Neural progenitor cell (in vitro differentiated cells): ENCODE measurements at regions not wholly inside any gene's neighbourhood (a gene's known extent, or its start where the extent isn't known, plus 50 kb on each side); places are given as distances from the start of the nearest gene placed in this dataset.
A peak's percentile ranks its signal among the peaks of the same experiment; 100 is the strongest.

Experiments used
- DNase-seq: peaks from one replicate; pipeline ENCODE4 v3.0.0-alpha.2; 2016; ENCODE audit warnings: low spot score
- H2AFZ ChIP-seq: fragments of 200-600 bp; sonication (generic); replicated peaks from 2 replicates; pipeline ENCODE4 v1.6.1; 2016; ENCODE audit warnings: antibody characterized with exemption
- H3F3A ChIP-seq: fragments of 200-600 bp; sonication (generic); 2 replicates; pipeline ENCODE4 v1.6.1; 2016; ENCODE audit warnings: antibody characterized with exemption, low read depth
- H3K27ac ChIP-seq: fragments of 200-600 bp; sonication (generic); 2 replicates; pipeline ENCODE4 v1.5.1; 2016; ENCODE audit warnings: mild to moderate bottlenecking
- H3K27me3 ChIP-seq: fragments of 200-600 bp; sonication (generic); 2 replicates; pipeline ENCODE4 v1.6.1; 2016; ENCODE audit warnings: mild to moderate bottlenecking, moderate library complexity
- H3K36me3 ChIP-seq: fragments of 200-600 bp; sonication (generic); 2 replicates; pipeline ENCODE4 v1.5.1; 2016
- H3K4me1 ChIP-seq: fragments of 200-600 bp; sonication (generic); 2 replicates; pipeline ENCODE4 v1.6.1; 2016; ENCODE audit warnings: mixed run types
- H3K4me2 ChIP-seq: fragments of 200-600 bp; sonication (generic); 2 replicates; pipeline ENCODE4 v1.6.1; 2016
- H3K4me3 ChIP-seq: fragments of 200-600 bp; sonication (generic); 2 replicates; pipeline ENCODE4 v1.5.1; 2016
- H3K79me2 ChIP-seq: fragments of 200-600 bp; sonication (generic); 2 replicates; pipeline ENCODE4 v1.6.1; 2016; ENCODE audit warnings: low read depth
- H3K9ac ChIP-seq: fragments of 200-600 bp; sonication (generic); 2 replicates; pipeline ENCODE4 v1.6.1; 2016
- H3K9me3 ChIP-seq: fragments of 200-600 bp; sonication (generic); 2 replicates; pipeline ENCODE4 v1.5.1; 2016; ENCODE audit warnings: low read depth
- H4K20me1 ChIP-seq: fragments of 200-600 bp; sonication (generic); 2 replicates; pipeline ENCODE4 v1.6.1; 2016; ENCODE audit warnings: low read depth
- H3K27ac Mint-ChIP-seq: 3 replicates; pipeline ENCODE4 v1.8.0; 2021; ENCODE audit warnings: mixed read lengths
- H3K27me3 Mint-ChIP-seq: 2 replicates; pipeline ENCODE4 v1.8.0; 2022; ENCODE audit warnings: low read depth, mild to moderate bottlenecking, inconsistent platforms, moderate library complexity, mixed read lengths; ENCODE audit not compliant: insufficient read depth
- H3K36me3 Mint-ChIP-seq: 3 replicates; pipeline ENCODE4 v1.8.0; 2021; ENCODE audit warnings: mixed read lengths
- H3K4me1 Mint-ChIP-seq: 3 replicates; pipeline ENCODE4 v1.8.0; 2021; ENCODE audit warnings: mixed read lengths
- H3K4me3 Mint-ChIP-seq: 3 replicates; pipeline ENCODE4 v1.8.0; 2021; ENCODE audit warnings: mild to moderate bottlenecking, moderate library complexity, mixed read lengths
- H3K9me3 Mint-ChIP-seq: 3 replicates; pipeline ENCODE4 v1.8.0; 2020; ENCODE audit warnings: mixed read lengths
- EZH2 ChIP-seq: fragments of 200-600 bp; sonication (generic); IDR thresholded peaks from 2 replicates; pipeline ENCODE4 v1.6.1; 2017; ENCODE audit warnings: antibody characterized with exemption, mild to moderate bottlenecking, moderate library complexity
- EZH2phosphoT487 ChIP-seq: fragments of 200-600 bp; sonication (generic); IDR thresholded peaks from 2 replicates; pipeline ENCODE4 v1.6.1; 2017; ENCODE audit warnings: antibody characterized with exemption
- TF ChIP-seq, protein P1 (sequence below): fragments of 200-600 bp; sonication (generic); IDR thresholded peaks from 2 replicates; pipeline ENCODE4 v1.5.1; 2017; ENCODE audit warnings: antibody characterized with exemption, mild to moderate bottlenecking

DNA sequence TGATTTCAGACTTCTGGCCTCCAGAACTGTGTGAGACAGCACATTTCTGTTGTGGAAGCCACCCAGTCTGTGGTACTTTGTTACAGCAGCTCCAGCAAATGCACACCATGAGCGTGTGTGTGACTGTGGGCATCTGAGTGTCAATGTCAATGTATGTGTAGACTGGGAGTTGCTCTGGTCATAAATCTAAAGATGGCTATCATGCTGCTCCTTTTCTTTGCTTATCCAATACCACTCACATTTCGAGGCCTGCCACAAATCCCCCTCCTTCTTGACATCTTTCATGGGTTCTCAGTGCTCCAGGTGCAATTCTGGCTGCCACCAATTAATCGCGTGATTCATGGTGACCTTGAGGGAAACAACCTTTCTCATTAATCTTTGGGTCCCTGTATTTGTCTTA is 141.2 kb downstream of the RWDD3 start:
- no peaks in the 10 kb centered on the region for H3K27me3 ChIP-seq

DNA sequence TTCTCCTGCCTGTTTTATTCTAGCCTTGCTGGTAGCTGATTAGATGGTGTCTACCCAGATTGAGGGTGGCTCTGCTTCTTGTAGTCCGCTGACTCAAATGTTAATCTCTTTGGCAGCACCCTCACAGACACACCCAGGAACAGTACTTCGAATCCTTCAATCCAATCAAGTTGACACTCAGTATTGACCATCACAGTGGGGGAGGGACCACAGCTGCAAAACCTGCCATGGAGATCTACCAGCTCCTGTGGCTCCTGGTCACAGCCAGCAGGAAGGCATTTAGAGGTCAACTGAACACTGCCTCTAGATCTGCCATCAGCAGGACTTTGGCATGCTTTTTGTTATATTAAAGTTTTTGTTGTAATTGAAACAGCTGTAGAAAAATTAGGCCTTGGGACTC is 146.9 kb downstream of the RWDD3 start:
- Histone ChIP-seq H3K4me2 (no peak overlapping the region), H3K27ac (no peak overlapping the region), H3K9ac (no peak overlapping the region), H3F3A (no peaks in the 10 kb centered on the region), H4K20me1 (no peaks in the 10 kb centered on the region), H3K4me1 (no peaks in the 10 kb centered on the region), H2AFZ (no peak overlapping the region), H3K9me3 (no peaks in the 10 kb centered on the region), H3K36me3 (no peaks in the 10 kb centered on the region), H3K27me3 (no peaks in the 10 kb centered on the region), H3K79me2 (no peaks in the 10 kb centered on the region), H3K4me3 (no peak overlapping the region)
- TF ChIP-seq EZH2 (no peak), EZH2phosphoT487 (no peak)
- TF ChIP-seq, protein P1, sequence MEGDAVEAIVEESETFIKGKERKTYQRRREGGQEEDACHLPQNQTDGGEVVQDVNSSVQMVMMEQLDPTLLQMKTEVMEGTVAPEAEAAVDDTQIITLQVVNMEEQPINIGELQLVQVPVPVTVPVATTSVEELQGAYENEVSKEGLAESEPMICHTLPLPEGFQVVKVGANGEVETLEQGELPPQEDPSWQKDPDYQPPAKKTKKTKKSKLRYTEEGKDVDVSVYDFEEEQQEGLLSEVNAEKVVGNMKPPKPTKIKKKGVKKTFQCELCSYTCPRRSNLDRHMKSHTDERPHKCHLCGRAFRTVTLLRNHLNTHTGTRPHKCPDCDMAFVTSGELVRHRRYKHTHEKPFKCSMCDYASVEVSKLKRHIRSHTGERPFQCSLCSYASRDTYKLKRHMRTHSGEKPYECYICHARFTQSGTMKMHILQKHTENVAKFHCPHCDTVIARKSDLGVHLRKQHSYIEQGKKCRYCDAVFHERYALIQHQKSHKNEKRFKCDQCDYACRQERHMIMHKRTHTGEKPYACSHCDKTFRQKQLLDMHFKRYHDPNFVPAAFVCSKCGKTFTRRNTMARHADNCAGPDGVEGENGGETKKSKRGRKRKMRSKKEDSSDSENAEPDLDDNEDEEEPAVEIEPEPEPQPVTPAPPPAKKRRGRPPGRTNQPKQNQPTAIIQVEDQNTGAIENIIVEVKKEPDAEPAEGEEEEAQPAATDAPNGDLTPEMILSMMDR, result no peak
- DNase-seq, result no peak
- no peak overlapping the region for H3K27ac Mint-ChIP-seq
- H3K9me3 Mint-ChIP-seq, result no peaks in the 10 kb centered on the region
- H3K4me3 Mint-ChIP-seq, result no peak overlapping the region
- peaks cover 25% of the 10 kb centered on the region for H3K4me1 Mint-ChIP-seq
- no peaks in the 10 kb centered on the region for H3K36me3 Mint-ChIP-seq
- H3K27me3 Mint-ChIP-seq, result peaks cover 10% of the 10 kb centered on the region

More for the DNA sequence above, 141.2 kb downstream of the RWDD3 start:
- no peak overlapping the region for H2AFZ ChIP-seq
- no peak overlapping the region for H3K4me2 ChIP-seq
- Mint-ChIP-seq H3K27ac (no peak overlapping the region), H3K36me3 (no peaks in the 10 kb centered on the region), H3K4me3 (no peak overlapping the region), H3K27me3 (peaks cover 9% of the 10 kb centered on the region), H3K9me3 (no peaks in the 10 kb centered on the region), H3K4me1 (peaks cover 30% of the 10 kb centered on the region)
- no peak overlapping the region for H3K9ac ChIP-seq
- no peaks in the 10 kb centered on the region for H3F3A ChIP-seq
- H4K20me1 ChIP-seq, result no peaks in the 10 kb centered on the region
- no peaks in the 10 kb centered on the region for H3K4me1 ChIP-seq
- H3K79me2 ChIP-seq, result no peaks in the 10 kb centered on the region
- DNase-seq, result no peak
- no peaks in the 10 kb centered on the region for H3K36me3 ChIP-seq
- no peak for TF ChIP-seq EZH2phosphoT487
- TF ChIP-seq, protein P1, result no peak
- TF ChIP-seq EZH2, result no peak
- no peak overlapping the region for H3K4me3 ChIP-seq
- no peak overlapping the region for H3K27ac ChIP-seq
- no peaks in the 10 kb centered on the region for H3K9me3 ChIP-seq

DNA sequence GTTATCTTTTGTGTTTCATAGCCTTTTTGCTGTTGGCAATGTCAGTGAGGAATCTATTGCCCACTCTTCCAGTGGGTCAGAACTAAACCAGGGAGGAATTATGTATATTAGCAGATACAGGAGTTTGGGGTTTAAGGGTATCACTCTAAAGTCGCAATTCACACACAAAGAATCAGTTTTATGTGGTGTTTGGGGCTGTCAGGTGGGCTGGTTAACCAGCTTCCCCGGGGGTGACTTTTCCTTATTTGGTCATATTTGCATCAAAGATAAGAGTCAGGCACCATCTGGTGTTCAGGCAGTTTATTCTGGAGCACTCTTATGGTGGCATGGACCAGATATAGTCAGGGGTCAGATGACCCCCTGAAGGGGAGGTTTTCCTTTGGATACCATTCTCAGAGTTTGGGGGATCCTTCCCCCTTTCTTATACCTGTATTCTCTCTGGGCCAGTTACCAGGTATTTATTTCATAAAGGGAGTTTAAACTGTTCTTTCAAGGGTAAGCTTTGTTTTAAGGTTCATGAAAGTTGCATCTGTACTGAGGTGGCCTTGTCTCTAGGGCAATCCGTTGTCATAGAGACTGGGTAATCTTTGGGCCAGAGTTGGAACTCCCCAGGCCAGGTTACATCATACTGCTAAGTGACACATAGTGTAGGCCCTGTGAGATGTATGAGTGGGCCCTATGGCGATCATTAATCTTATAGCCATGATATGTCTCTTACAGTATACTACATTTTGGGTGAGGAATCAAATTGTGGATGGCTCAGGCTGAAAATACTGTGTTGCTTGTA is 148.2 kb downstream of the RWDD3 start:
- H3K4me3 ChIP-seq, result no peak overlapping the region
- Mint-ChIP-seq H3K4me1 (peaks cover 25% of the 10 kb centered on the region), H3K36me3 (no peaks in the 10 kb centered on the region), H3K4me3 (no peak overlapping the region), H3K27me3 (peaks cover 10% of the 10 kb centered on the region), H3K9me3 (no peaks in the 10 kb centered on the region), H3K27ac (peak overlapping the region; percentile 14)
- no peak overlapping the region for H3K4me2 ChIP-seq
- TF ChIP-seq, protein P1, result no peak
- TF ChIP-seq EZH2phosphoT487, result no peak
- no peak for TF ChIP-seq EZH2
- H2AFZ ChIP-seq, result no peak overlapping the region
- no peaks in the 10 kb centered on the region for H3K27me3 ChIP-seq
- H3K27ac ChIP-seq, result no peak overlapping the region
- H3K79me2 ChIP-seq, result no peaks in the 10 kb centered on the region
- no peaks in the 10 kb centered on the region for H3K9me3 ChIP-seq
- H3F3A ChIP-seq, result no peaks in the 10 kb centered on the region
- H3K9ac ChIP-seq, result no peak overlapping the region
- no peaks in the 10 kb centered on the region for H3K4me1 ChIP-seq
- H3K36me3 ChIP-seq, result no peaks in the 10 kb centered on the region
- no peak for DNase-seq
- H4K20me1 ChIP-seq, result no peaks in the 10 kb centered on the region
